Loucy (cell line): ENCODE measurements at regions not wholly inside any gene's neighbourhood (a gene's known extent, or its start where the extent isn't known, plus 50 kb on each side); places are given as distances from the start of the nearest gene placed in this dataset.

Experiments
- H2AFZ ChIP-seq: fragments of 200-600 bp; sonication (generic); 2 replicates; pipeline ENCODE4 v1.6.0; 2016; ENCODE audit warnings: antibody characterized with exemption, mild to moderate bottlenecking, low read length, moderate library complexity
- H3F3A ChIP-seq: fragments of 200-600 bp; 2 replicates; pipeline ENCODE4 v1.6.0; 2016; ENCODE audit warnings: antibody characterized with exemption, low read depth, mild to moderate bottlenecking
- H3K27me3 ChIP-seq: fragments of 200-600 bp; sonication (generic); 2 replicates; pipeline ENCODE4 v1.6.1; 2014; ENCODE audit warnings: low read length, mild to moderate bottlenecking; ENCODE audit not compliant: insufficient read depth, poor library complexity, severe bottlenecking
- H3K36me3 ChIP-seq: fragments of 200-600 bp; sonication (generic); 2 replicates; pipeline ENCODE4 v1.6.1; 2016; ENCODE audit warnings: low read length; ENCODE audit not compliant: insufficient read depth
- H3K4me1 ChIP-seq: fragments of 200-600 bp; sonication (generic); 2 replicates; pipeline ENCODE4 v1.5.1; 2014; ENCODE audit warnings: low read length, mild to moderate bottlenecking; ENCODE audit not compliant: insufficient read depth, poor library complexity, severe bottlenecking
- H3K4me2 ChIP-seq: fragments of 200-600 bp; sonication (generic); 2 replicates; pipeline ENCODE4 v1.6.0; 2014; ENCODE audit warnings: antibody characterized with exemption, low read length, low read depth, mild to moderate bottlenecking; ENCODE audit not compliant: poor library complexity, severe bottlenecking
- H3K4me3 ChIP-seq: fragments of 200-600 bp; sonication (generic); 2 replicates; pipeline ENCODE4 v1.5.1; 2014; ENCODE audit warnings: low read length, mild to moderate bottlenecking, mixed read lengths; ENCODE audit not compliant: poor library complexity, severe bottlenecking
- H3K79me2 ChIP-seq: fragments of 200-600 bp; sonication (generic); 2 replicates; pipeline ENCODE4 v1.6.1; 2014; ENCODE audit warnings: low read length; ENCODE audit not compliant: insufficient read depth
- H3K9ac ChIP-seq: fragments of 200-600 bp; sonication (generic); 2 replicates; pipeline ENCODE4 v1.6.0; 2014; ENCODE audit warnings: mild to moderate bottlenecking, low read depth, low read length, moderate library complexity; ENCODE audit not compliant: poor library complexity, severe bottlenecking
- H3K9me2 ChIP-seq: fragments of 200-600 bp; sonication (generic); replicated peaks from 2 replicates; pipeline ENCODE4 v1.6.1; 2016; ENCODE audit warnings: low read depth, low read length, mixed read lengths
- H3K9me3 ChIP-seq: fragments of 200-600 bp; sonication (generic); 2 replicates; pipeline ENCODE4 v1.6.1; 2014; ENCODE audit warnings: mild to moderate bottlenecking, antibody characterized with exemption, low read length, low read depth; ENCODE audit not compliant: insufficient read depth
- H4K20me1 ChIP-seq: fragments of 200-600 bp; sonication (generic); 2 replicates; pipeline ENCODE4 v1.6.0; 2014; ENCODE audit warnings: antibody characterized with exemption, low read length, mild to moderate bottlenecking; ENCODE audit not compliant: insufficient read depth, poor library complexity, severe bottlenecking
- CTCF ChIP-seq: fragments of 200-600 bp; sonication (generic); conservative IDR thresholded peaks from 2 replicates; pipeline ENCODE4 v1.5.1; 2014; ENCODE audit warnings: mild to moderate bottlenecking, antibody characterized with exemption, low read length
- EZH2phosphoT487 ChIP-seq: fragments of 200-600 bp; IDR thresholded peaks from 2 replicates; pipeline ENCODE4 v1.6.1; 2018; ENCODE audit warnings: antibody characterized with exemption, mild to moderate bottlenecking, moderate library complexity, borderline replicate concordance

GRCh38 chr20:12564979-12565378 lies 443.8 kb upstream of the SPTLC3 start:
- no peaks in the 10 kb centered on the region for H3F3A ChIP-seq
- no peaks in the 10 kb centered on the region for H3K9me3 ChIP-seq
- H3K27me3 ChIP-seq = no peaks in the 10 kb centered on the region
- no peaks in the 10 kb centered on the region for H4K20me1 ChIP-seq
- H3K4me1 ChIP-seq = no peaks in the 10 kb centered on the region
- H3K79me2 ChIP-seq = no peaks in the 10 kb centered on the region
- no peak overlapping the region for H2AFZ ChIP-seq
- no peak overlapping the region for H3K4me2 ChIP-seq
- H3K9me2 ChIP-seq = no peaks in the 10 kb centered on the region
- no peaks in the 10 kb centered on the region for H3K36me3 ChIP-seq
- TF ChIP-seq CTCF (no peak), EZH2phosphoT487 (no peak)
- no peak overlapping the region for H3K9ac ChIP-seq
- H3K4me3 ChIP-seq = no peak overlapping the region

- H3K9ac ChIP-seq = no peak overlapping the region
- no peaks in the 10 kb centered on the region for H3K9me2 ChIP-seq
- no peaks in the 10 kb centered on the region for H3F3A ChIP-seq
- H3K4me3 ChIP-seq = no peak overlapping the region
- no peaks in the 10 kb centered on the region for H3K79me2 ChIP-seq
- no peak for TF ChIP-seq EZH2phosphoT487
- no peak for TF ChIP-seq CTCF
- no peaks in the 10 kb centered on the region for H4K20me1 ChIP-seq
- no peaks in the 10 kb centered on the region for H3K36me3 ChIP-seq
- H3K27me3 ChIP-seq = no peaks in the 10 kb centered on the region
- H3K4me2 ChIP-seq = no peak overlapping the region
- no peaks in the 10 kb centered on the region for H3K9me3 ChIP-seq
- no peak overlapping the region for H2AFZ ChIP-seq
- no peaks in the 10 kb centered on the region for H3K4me1 ChIP-seq
These were observed 442.2 kb upstream of the SPTLC3 start for GRCh38 chr20:12566596-12566995.

GRCh38 chr20:12570371-12570770 lies 438.4 kb upstream of the SPTLC3 start:
- Histone ChIP-seq H3K4me1 (no peaks in the 10 kb centered on the region), H4K20me1 (no peaks in the 10 kb centered on the region), H3K79me2 (no peaks in the 10 kb centered on the region), H2AFZ (no peak overlapping the region), H3K36me3 (no peaks in the 10 kb centered on the region), H3K9ac (no peak overlapping the region), H3K9me3 (no peaks in the 10 kb centered on the region), H3K9me2 (no peaks in the 10 kb centered on the region), H3K27me3 (no peaks in the 10 kb centered on the region), H3K4me3 (no peak overlapping the region), H3F3A (no peaks in the 10 kb centered on the region), H3K4me2 (no peak overlapping the region)
- peak; percentile 64 for TF ChIP-seq CTCF
- no peak for TF ChIP-seq EZH2phosphoT487
